COR-L47 (cell line): ENCODE measurements at regions not wholly inside any gene's neighbourhood (a gene's known extent, or its start where the extent isn't known, plus 50 kb on each side); places are given as distances from the start of the nearest gene placed in this dataset.

ENCODE experiments used
- DNase-seq: peaks from one replicate; lab custom pipeline; 2025; lab: John Stamatoyannopoulos, UW

GRCh38 chr12:65517656-65518210, 239.2 kb downstream of the MSRB3 start:
- no peak for DNase-seq

- DNase-seq = no peak
Measured at GRCh38 chr12:65518771-65519170, 240.3 kb downstream of the MSRB3 start.

GRCh38 chr12:65520658-65521057, 242.2 kb downstream of the MSRB3 start:
- DNase-seq = no peak

- no peak for DNase-seq
Measured at GRCh38 chr12:65522956-65523860, 244.7 kb downstream of the MSRB3 start.

GRCh38 chr12:65524666-65525065, 246.2 kb downstream of the MSRB3 start:
- DNase-seq = no peak

- DNase-seq = no peak
Measured at GRCh38 chr12:65525491-65526141, 247.1 kb downstream of the MSRB3 start.

GRCh38 chr12:65526311-65526710, 247.8 kb downstream of the MSRB3 start:
- DNase-seq = no peak

- no peak for DNase-seq
Measured at GRCh38 chr12:65528127-65528526, 249.6 kb downstream of the MSRB3 start.

GRCh38 chr12:65529106-65529505, 250.6 kb downstream of the MSRB3 start:
- no peak for DNase-seq

- DNase-seq = no peak
Measured at GRCh38 chr12:65529771-65530435, 251.4 kb downstream of the MSRB3 start.

GRCh38 chr12:65532162-65532561, 253.7 kb downstream of the MSRB3 start:
- DNase-seq = no peak

- no peak for DNase-seq
Measured at GRCh38 chr12:65532764-65533163, 254.3 kb downstream of the MSRB3 start.

GRCh38 chr12:65533177-65533883, 254.8 kb downstream of the MSRB3 start:
- no peak for DNase-seq

- no peak for DNase-seq
Measured at GRCh38 chr12:65534238-65534841, 255.9 kb downstream of the MSRB3 start.

- DNase-seq = no peak
Measured at GRCh38 chr12:65535946-65536345, 257.5 kb downstream of the MSRB3 start.

GRCh38 chr12:65536351-65536750, 257.9 kb downstream of the MSRB3 start:
- DNase-seq = no peak

- DNase-seq = no peak
Measured at GRCh38 chr12:65536876-65537681, 258.6 kb downstream of the MSRB3 start.

GRCh38 chr12:65537978-65538377, 259.5 kb downstream of the MSRB3 start:
- DNase-seq = no peak

- DNase-seq = no peak
Measured at GRCh38 chr12:65539023-65539422, 260.5 kb downstream of the MSRB3 start.

GRCh38 chr12:65540140-65540539, 261.7 kb downstream of the MSRB3 start:
- no peak for DNase-seq

GRCh38 chr12:65546528-65546927, 268.0 kb downstream of the MSRB3 start:
- DNase-seq = no peak
